Mononuclear cell (primary cell): ENCODE measurements at regions not wholly inside any gene's neighbourhood (a gene's known extent, or its start where the extent isn't known, plus 50 kb on each side); places are given as distances from the start of the nearest gene placed in this dataset.
"Not testable (repeated sequence)": the region's sequence is repeated elsewhere in the genome, so short reads cannot be mapped to it uniquely, and the experiment has no call there.

Experiments
- H3K27me3 ChIP-seq: 2 replicates; pipeline ENCODE4 v1.6.0; 2011; ENCODE audit warnings: low read length, control low read depth; ENCODE audit not compliant: insufficient read depth
- H3K4me1 ChIP-seq: 2 replicates; pipeline ENCODE4 v1.5.1; 2011; ENCODE audit warnings: mild to moderate bottlenecking, low read length, control low read depth; ENCODE audit not compliant: insufficient read depth
- H3K4me3 ChIP-seq: 2 replicates; pipeline ENCODE4 v1.5.1; 2011; ENCODE audit warnings: mild to moderate bottlenecking, low read length, moderate library complexity
- H3K9me3 ChIP-seq: 2 replicates; pipeline ENCODE4 v1.5.1; 2011; ENCODE audit warnings: low read depth, mild to moderate bottlenecking, control low read depth, low read length

DNA sequence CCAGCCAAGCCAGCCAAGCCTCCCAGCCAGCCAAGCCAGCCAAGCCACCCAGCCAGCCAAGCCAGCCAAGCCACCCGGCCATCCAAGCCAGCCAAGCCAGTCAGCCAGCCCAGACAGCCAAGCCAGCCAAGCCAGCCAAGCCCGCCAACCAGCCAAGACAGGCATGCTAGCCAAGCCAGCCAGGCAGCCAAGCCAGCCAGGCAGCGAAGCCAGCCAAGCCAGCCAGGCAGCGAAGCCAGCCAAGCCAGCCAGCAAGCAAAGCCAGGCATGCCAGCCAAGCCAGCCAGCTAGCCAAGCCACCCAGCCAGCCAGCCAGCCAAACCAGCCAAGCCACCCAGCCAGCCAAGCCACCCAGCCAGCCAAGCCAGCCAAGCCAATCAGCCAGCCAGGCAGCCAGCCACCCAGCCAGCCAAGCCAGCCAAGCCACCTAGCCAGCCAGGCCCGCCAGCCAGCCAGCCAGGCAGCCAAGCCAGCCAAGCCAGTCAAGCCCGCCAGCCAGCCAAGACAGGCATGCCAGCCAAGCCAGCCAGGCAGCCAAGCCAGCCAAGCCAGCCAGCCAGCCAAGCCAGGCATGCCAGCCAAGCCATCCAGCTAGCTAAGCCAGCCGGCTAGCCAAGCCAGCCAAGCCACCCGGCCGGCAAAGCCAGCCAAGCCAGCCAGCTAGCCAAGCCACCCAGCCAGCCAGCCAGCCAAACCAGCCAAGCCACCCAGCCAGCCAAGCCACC, 318.5 kb upstream of the PLGLB2 start:
- H3K9me3 ChIP-seq, H3K4me3 ChIP-seq, H3K27me3 ChIP-seq, H3K4me1 ChIP-seq: not testable (repeated sequence)

DNA sequence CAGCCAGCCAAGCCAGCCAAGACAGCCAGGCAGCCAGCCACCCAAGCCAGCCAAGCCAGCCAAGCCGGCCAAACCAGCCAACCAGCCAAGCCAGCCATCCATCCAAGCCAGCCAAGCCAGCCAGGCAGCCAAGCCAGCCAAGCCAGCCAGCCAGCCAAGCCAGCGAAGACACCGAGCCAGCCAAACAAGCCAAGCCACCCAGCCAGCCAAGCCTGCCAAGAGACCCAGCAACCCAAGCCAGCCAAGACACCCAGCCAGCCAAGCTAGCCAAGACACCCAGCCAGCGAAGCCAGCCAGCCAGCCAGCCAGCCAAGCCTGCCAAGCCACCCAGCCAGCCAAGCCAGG, 318.0 kb upstream of the PLGLB2 start:
- not testable (repeated sequence) for H3K4me1 ChIP-seq, H3K4me3 ChIP-seq, H3K27me3 ChIP-seq, H3K9me3 ChIP-seq

DNA sequence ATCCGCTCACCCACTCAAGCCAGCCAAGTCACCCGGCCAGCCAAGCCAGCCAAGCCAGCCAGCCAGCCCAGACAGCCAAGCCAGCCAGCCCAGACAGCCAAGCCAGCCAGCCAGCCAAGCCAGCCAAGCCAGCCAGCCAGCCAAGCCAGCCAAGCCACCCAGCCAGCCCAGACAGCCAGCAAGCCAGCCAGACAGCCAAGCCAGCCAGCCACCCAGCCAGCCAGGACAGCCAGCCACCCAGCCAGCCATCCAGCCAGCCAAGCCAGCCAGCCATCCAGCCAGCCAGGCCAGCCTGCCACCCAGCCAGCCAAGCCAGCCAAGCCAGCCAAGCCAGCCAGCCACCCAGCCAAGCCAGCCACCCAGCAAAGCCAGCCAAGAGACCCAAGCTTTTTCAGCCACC, 316.8 kb upstream of the PLGLB2 start:
- H3K4me1 ChIP-seq, H3K27me3 ChIP-seq, H3K4me3 ChIP-seq, H3K9me3 ChIP-seq: not testable (repeated sequence)

DNA sequence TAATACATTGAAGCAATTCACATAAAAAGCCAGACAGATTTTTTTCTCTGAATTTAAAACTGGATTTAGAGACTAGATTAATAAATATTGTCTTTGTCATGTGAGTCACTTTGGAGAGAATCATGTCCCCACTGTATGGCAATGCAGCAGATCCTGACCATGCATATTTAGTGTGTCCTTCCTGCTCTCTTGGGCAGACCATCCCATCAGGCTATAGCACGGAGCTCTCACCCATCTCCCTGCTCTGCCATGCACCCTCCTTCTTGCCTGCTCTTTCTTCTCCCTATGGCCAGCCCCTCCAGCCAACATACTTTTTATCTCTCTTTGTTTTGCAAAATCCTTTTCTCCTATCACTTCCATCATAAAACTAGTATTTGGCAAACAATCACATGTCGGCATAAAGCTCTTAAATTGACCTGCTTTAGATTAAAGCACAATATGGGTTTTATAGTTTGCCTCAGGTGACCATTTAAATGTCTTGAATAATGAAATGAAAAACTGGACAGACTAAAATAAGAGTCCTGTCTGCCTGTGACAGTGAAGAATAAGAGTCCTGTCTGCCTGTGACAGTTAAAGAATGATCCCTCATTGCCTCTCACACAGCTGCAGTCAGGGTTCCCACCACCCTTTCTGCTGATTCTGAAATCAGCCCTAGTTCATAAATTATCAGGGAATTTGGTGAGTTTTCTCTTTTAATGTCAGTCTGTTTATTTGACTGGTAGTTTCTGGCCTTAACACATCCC, 315.0 kb upstream of the PLGLB2 start:
- not testable (repeated sequence) for H3K4me3 ChIP-seq

DNA sequence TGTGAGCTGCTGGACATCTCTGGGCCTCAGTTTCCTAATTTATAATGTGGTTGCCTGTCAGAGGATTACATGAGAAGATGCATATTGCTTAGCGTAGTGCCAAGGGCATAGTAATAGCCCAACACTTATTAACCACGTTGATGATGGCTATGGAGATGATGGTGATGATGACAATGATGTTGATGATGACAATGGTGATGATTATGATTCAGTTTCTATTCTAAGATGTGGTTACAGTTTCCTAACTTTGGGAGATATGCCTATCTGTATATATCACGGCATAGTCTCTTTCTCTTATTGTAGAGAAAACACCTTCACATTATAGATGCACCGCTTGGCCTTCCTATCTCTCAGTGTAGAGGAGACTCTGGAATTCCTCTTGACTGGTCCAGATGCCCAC, 311.9 kb upstream of the PLGLB2 start:
- H3K4me1 ChIP-seq, H3K27me3 ChIP-seq, H3K9me3 ChIP-seq, H3K4me3 ChIP-seq: not testable (repeated sequence)

More for the DNA sequence above, 315.0 kb upstream of the PLGLB2 start:
- not testable (repeated sequence) for H3K27me3 ChIP-seq, H3K4me1 ChIP-seq, H3K9me3 ChIP-seq

DNA sequence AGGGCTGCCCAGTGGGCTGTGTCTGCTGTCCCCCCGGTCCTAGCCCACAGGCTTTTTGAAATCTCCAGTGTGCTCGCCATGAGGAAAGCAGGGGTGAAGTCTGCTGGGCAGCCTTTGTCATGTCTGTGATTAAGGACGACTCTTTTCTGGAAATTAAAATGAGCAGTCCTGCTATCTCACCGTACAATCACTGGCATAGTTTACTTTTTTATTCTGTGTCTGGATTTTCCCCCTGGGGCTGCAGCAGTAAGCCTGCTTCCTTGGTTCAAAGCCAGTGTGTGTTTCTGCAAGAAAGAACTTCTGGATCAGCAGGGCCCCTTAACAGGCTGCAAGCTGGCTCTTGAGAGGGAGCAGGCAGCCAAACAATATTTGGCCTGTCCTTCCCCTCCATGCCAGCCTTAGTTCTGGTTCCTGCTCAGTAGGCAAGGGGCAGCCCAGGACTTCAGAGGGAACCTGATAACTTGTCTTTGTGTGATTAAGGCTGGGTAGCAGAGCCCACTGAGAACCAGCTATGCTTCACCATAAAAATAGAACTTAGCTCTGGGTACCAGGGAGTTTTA, 310.1 kb upstream of the PLGLB2 start:
- H3K9me3 ChIP-seq, H3K4me1 ChIP-seq, H3K27me3 ChIP-seq, H3K4me3 ChIP-seq: not testable (repeated sequence)

DNA sequence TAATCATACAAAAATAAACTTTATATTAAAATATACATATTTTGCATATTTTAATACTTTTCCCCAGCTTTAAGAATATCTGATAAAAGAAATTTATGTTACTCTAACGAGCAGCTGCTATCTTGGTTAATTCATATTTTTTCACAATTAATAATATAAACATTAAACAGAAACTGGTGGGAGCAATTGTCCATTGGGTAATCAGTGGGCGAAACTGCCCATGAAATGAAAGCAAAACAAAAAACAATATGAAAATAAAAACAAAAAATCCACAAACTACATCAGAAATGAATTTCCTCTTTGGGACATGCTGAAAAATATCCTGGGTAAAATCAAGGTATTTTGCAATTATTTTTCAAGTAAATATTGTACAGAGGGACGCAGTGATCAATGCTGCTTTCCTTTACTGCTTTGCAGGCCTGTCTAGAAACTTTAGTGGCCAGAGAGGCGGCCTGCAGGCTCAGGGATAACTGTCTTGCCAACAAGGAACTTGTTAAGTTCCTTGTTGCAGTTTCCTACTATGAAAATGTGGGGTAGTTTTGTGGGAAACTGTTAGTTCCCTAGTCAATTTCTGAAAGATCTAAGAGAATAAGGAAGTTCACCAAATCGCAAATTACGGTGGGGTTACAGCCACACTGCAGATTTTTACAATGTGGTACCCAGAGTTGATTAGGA, 309.0 kb upstream of the PLGLB2 start:
- not testable (repeated sequence) for H3K27me3 ChIP-seq, H3K9me3 ChIP-seq, H3K4me1 ChIP-seq, H3K4me3 ChIP-seq

DNA sequence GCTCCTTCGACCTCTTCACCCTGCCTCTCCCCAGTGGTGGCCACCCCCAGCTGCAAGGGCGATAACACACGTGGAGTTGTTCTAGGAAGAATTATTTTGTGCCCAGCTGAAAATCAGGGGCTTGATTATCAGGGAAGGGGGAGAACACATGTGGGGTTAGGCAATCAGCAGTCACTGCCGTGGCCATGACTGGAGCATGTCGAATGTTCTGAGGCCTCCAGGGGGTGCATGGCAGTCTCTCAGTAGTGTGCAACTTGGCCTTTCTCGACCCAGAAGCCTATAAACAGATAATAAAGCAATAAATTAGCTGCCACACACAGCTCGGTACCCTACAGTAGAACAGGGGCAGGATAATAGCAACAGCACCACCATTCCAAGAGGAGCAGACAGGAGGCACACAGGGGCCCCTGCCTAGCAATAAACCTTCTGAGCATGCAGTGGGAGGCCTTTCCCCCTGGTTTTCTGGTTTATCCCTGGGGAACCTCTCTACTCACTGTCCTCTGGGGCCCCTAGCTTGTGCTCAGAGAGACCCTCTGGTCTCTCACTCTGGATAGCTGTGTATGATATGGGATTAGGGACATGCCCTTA, 308.2 kb upstream of the PLGLB2 start:
- not testable (repeated sequence) for H3K9me3 ChIP-seq, H3K4me1 ChIP-seq, H3K4me3 ChIP-seq, H3K27me3 ChIP-seq

DNA sequence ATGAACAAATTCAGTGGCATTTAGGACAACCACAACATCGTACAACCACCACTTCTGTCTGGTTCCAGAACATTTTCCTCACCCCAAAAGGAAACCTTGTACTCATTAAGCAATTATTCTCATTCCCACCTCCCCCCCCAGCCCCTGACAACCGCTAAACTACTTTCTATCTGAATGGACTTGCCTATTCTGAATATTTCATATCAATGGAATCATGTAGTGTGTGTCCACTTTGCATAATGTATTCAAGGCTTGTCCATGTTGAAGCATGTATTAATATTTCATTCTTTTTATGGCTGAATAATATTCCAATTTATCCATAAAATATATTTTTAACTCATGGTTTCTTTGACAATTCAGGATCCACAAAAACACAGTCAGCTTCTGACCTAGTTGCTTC, 307.2 kb upstream of the PLGLB2 start:
- not testable (repeated sequence) for H3K4me3 ChIP-seq, H3K27me3 ChIP-seq, H3K9me3 ChIP-seq, H3K4me1 ChIP-seq

DNA sequence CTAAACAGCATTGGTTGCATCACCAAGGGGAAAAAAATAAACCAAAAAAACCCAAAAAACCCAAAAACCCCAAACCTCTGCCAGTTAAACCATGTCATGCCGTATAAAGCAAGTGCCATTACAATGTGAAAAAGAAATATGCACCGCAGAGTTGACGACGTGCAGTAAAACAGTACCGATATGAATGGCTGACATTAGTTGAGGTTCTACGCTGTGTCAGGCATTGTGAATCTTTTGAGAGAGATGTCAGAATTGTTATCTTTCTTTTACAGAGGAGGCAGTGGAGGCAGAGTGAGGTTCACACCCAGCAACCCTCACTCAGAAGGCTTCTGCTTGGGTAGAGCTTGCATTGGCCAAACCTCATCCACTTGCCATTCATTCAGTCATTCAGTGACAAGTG, 306.5 kb upstream of the PLGLB2 start:
- H3K27me3 ChIP-seq, H3K9me3 ChIP-seq, H3K4me3 ChIP-seq, H3K4me1 ChIP-seq: not testable (repeated sequence)

DNA sequence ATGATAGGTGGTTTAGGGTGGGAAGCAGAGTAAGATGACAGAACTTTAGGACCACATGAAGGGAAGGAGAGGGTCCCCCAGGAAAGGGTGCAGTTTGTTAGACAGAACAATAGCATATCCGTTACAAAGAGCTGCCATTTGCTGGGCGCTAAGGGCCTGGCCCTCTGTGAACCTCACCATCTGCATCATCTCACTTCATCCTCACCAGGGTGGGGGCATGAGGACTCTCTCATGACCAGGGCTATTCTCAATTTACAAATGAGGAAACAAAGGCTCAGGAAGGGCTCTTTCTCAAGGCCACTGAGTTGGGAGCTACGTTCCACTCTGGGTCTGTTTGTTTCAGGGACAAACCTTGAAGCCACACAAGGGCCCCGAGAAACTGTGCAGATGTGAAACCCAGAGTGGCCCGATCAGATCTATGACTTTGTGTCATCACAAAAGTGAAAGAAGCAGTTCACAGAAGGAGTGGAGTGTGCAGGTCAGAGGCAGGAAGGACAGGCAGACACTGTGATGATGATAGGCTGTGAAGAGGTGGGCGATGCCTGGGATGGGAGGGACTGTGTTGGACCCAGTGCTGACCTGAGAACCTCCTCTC, 304.8 kb upstream of the PLGLB2 start:
- H3K27me3 ChIP-seq, H3K4me3 ChIP-seq, H3K9me3 ChIP-seq, H3K4me1 ChIP-seq: not testable (repeated sequence)

DNA sequence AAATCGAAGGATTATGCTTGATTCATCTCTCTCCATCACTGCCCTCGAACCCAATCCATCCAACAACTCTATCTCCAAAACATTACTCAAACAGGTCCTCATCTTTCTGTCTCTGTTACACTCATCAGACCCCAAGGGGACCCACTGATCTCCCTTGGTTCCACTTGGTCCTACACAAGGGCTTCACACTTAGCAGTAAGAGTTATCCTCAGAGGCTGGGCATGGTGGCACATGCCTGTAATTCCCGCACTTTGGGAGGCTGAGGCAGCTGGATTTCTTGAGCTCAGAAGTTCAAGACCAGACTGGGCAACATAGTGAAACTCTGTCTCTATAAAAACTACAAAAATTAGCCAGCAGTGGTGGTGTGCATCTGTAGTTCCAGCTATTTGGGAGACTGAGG, 302.9 kb upstream of the PLGLB2 start:
- not testable (repeated sequence) for H3K27me3 ChIP-seq, H3K4me1 ChIP-seq, H3K9me3 ChIP-seq, H3K4me3 ChIP-seq

DNA sequence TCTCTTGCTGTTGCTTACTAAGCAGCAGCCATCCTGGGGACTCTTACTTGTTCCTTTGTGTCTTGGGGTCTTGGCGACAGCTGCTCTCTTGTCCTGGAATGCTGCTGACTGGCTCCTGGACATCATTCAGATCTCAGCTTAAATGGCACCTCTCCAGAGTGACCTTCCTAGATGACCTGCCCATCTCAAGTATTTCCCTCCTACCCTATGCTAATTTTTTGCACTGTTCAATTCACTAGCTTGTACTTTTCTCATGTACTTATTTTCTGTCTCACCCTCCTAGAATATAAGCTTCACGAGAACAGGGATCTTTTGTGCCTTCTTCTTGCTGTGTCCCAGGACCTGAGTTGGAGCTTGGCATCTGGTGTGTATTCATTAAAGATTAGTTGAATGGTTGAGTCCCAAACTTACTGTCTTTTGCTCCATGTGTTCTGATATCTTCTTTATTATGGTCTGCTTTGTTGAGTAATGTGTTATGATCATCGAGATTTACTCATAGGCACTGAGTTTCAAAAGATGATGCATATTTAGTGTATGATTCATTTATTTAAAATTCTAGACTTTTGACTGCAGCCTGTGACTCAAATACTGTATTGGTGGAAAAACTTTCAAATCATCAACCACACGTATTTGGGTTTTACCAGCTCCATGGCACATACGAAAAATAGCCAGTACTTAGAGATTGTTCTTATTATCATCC, 302.1 kb upstream of the PLGLB2 start:
- H3K4me3 ChIP-seq, H3K4me1 ChIP-seq, H3K27me3 ChIP-seq, H3K9me3 ChIP-seq: not testable (repeated sequence)

DNA sequence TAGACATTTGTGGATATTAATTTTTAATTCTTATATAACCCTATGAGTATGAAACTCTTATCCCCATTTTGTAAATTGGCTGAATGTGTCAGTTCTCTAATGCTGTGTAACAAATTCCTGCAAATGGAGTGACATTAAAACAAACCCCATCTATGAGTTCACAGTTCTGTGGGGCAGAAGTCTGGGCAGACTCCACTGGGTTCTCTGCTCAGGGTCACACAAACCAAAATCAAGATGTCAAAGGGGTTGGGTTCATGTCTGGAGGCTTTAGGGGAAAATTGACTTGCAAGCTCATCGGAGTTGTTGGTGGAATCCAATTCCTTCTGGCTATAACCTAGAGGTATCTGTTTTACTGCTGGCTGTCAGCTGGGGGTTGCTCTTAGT, 301.6 kb upstream of the PLGLB2 start:
- not testable (repeated sequence) for H3K27me3 ChIP-seq, H3K4me3 ChIP-seq, H3K9me3 ChIP-seq, H3K4me1 ChIP-seq
